ENCODE measurements at regions not wholly inside any gene's neighbourhood (a gene's known extent, or its start where the extent isn't known, plus 50 kb on each side); places are given as distances from the start of the nearest gene placed in this dataset.

GRCh38 chr5:133704411-133704810, 92.1 kb upstream of the FSTL4 start:
- DNase-seq: no peak

GRCh38 chr5:133703935-133704334, 91.6 kb upstream of the FSTL4 start:
- DNase-seq: no peak

GRCh38 chr5:133702791-133703770, 90.7 kb upstream of the FSTL4 start:
- DNase-seq: no peak

GRCh38 chr5:133701871-133702270, 89.5 kb upstream of the FSTL4 start:
- DNase-seq: no peak

GRCh38 chr5:133700251-133700650, 87.9 kb upstream of the FSTL4 start:
- no peak for DNase-seq

- no peak for DNase-seq
Measured at GRCh38 chr5:133698646-133699526, 86.5 kb upstream of the FSTL4 start.

- no peak for DNase-seq
Measured at GRCh38 chr5:133698259-133698554, 85.9 kb upstream of the FSTL4 start.

GRCh38 chr5:133697536-133698258, 85.4 kb upstream of the FSTL4 start:
- no peak for DNase-seq

GRCh38 chr5:133696782-133697507, 84.6 kb upstream of the FSTL4 start:
- DNase-seq: no peak

GRCh38 chr5:133696006-133696584, 83.8 kb upstream of the FSTL4 start:
- no peak for DNase-seq

GRCh38 chr5:133694181-133694831, 82.0 kb upstream of the FSTL4 start:
- DNase-seq: no peak

GRCh38 chr5:133691448-133691847, 79.1 kb upstream of the FSTL4 start:
- no peak for DNase-seq

- DNase-seq: no peak
Measured at GRCh38 chr5:133690746-133691145, 78.4 kb upstream of the FSTL4 start.

GRCh38 chr5:133688391-133688790, 76.0 kb upstream of the FSTL4 start:
- DNase-seq: no peak

- no peak for DNase-seq
Measured at GRCh38 chr5:133687212-133688061, 75.1 kb upstream of the FSTL4 start.

GRCh38 chr5:133686566-133686965, 74.2 kb upstream of the FSTL4 start:
- no peak for DNase-seq

- DNase-seq: no peak
Measured at GRCh38 chr5:133685402-133686018, 73.2 kb upstream of the FSTL4 start.

GRCh38 chr5:133683646-133684596, 71.6 kb upstream of the FSTL4 start:
- DNase-seq: no peak

GRCh38 chr5:133682451-133682850, 70.1 kb upstream of the FSTL4 start:
- DNase-seq: no peak

Data from CD4-positive, alpha-beta T cell treated with Interleukin-1 beta for 1 hour (primary cell).